KMS-11 (cell line): ENCODE measurements at regions not wholly inside any gene's neighbourhood (a gene's known extent, or its start where the extent isn't known, plus 50 kb on each side); places are given as distances from the start of the nearest gene placed in this dataset.

ENCODE experiments used
- H2AFZ ChIP-seq: fragments of 200-600 bp; sonication (generic); 2 replicates; pipeline ENCODE4 v1.6.1; 2016; ENCODE audit warnings: antibody characterized with exemption, mixed run types, low read depth
- H3K27ac ChIP-seq: fragments of 200-600 bp; sonication (generic); 2 replicates; pipeline ENCODE4 v1.6.1; 2016; ENCODE audit warnings: mild to moderate bottlenecking, mixed run types
- H3K27me3 ChIP-seq: fragments of 200-600 bp; sonication (generic); 2 replicates; pipeline ENCODE4 v1.6.1; 2017; ENCODE audit warnings: mild to moderate bottlenecking, low read depth, mixed run types, moderate library complexity; ENCODE audit not compliant: insufficient read depth
- H3K36me3 ChIP-seq: fragments of 200-600 bp; sonication (generic); 2 replicates; pipeline ENCODE4 v1.6.1; 2017; ENCODE audit warnings: mild to moderate bottlenecking, mixed run types; ENCODE audit not compliant: insufficient read depth
- H3K4me1 ChIP-seq: fragments of 200-600 bp; sonication (generic); 2 replicates; pipeline ENCODE4 v1.6.1; 2016; ENCODE audit warnings: mild to moderate bottlenecking, low read depth, mixed run types; ENCODE audit not compliant: poor library complexity, severe bottlenecking
- H3K4me2 ChIP-seq: fragments of 200-600 bp; sonication (generic); 2 replicates; pipeline ENCODE4 v1.7.0; 2016; ENCODE audit warnings: mild to moderate bottlenecking, mixed run types
- H3K4me3 ChIP-seq: fragments of 200-600 bp; sonication (generic); IDR thresholded peaks from 2 replicates; pipeline ENCODE4 v1.6.1; 2017; ENCODE audit warnings: low read depth, low read length, mixed read lengths; ENCODE audit not compliant: insufficient read depth
- H3K79me2 ChIP-seq: fragments of 200-600 bp; sonication (generic); 2 replicates; pipeline ENCODE4 v1.6.1; 2016; ENCODE audit warnings: low read depth, mixed run types; ENCODE audit not compliant: insufficient read depth
- H3K9ac ChIP-seq: fragments of 200-600 bp; sonication (generic); 2 replicates; pipeline ENCODE4 v1.6.1; 2016; ENCODE audit warnings: mild to moderate bottlenecking, mixed run types
- H4K20me1 ChIP-seq: fragments of 200-600 bp; sonication (generic); 2 replicates; pipeline ENCODE4 v1.6.1; 2016; ENCODE audit warnings: mild to moderate bottlenecking, mixed run types; ENCODE audit not compliant: insufficient read depth
- TF ChIP-seq, protein P1 (sequence below): fragments of 200-600 bp; sonication (generic); conservative IDR thresholded peaks from 2 replicates; pipeline ENCODE4 v1.6.1; 2017; ENCODE audit warnings: low read depth, mild to moderate bottlenecking, antibody characterized with exemption, low read length, moderate library complexity, mixed read lengths

DNA sequence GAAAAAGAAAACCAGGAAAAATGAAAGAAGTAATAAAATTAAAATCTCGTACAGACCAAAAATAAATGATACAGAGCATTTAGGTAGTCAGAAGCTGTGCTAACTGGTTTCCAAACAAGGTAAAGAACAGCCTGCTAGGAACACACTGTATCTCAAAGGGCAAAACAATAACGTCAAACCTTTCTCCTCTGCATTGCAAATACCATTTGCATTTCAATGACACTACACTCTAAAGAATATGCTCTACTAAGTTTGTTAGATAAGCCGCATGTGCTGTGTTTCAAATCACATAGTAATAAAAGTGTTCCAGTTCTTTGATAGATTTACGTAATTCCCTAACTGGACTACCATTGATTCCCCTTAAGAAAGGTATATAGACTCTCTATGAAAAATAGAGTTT, 648.8 kb downstream of the PLA2G4A start:
- H3K9ac ChIP-seq, result no peak overlapping the region
- no peak overlapping the region for H3K4me2 ChIP-seq
- H3K79me2 ChIP-seq, result no peaks in the 10 kb centered on the region
- TF ChIP-seq, protein P1, sequence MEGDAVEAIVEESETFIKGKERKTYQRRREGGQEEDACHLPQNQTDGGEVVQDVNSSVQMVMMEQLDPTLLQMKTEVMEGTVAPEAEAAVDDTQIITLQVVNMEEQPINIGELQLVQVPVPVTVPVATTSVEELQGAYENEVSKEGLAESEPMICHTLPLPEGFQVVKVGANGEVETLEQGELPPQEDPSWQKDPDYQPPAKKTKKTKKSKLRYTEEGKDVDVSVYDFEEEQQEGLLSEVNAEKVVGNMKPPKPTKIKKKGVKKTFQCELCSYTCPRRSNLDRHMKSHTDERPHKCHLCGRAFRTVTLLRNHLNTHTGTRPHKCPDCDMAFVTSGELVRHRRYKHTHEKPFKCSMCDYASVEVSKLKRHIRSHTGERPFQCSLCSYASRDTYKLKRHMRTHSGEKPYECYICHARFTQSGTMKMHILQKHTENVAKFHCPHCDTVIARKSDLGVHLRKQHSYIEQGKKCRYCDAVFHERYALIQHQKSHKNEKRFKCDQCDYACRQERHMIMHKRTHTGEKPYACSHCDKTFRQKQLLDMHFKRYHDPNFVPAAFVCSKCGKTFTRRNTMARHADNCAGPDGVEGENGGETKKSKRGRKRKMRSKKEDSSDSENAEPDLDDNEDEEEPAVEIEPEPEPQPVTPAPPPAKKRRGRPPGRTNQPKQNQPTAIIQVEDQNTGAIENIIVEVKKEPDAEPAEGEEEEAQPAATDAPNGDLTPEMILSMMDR, result no peak
- H3K27me3 ChIP-seq, result no peaks in the 10 kb centered on the region
- no peak overlapping the region for H3K27ac ChIP-seq
- H4K20me1 ChIP-seq, result no peaks in the 10 kb centered on the region
- no peaks in the 10 kb centered on the region for H3K36me3 ChIP-seq
- H2AFZ ChIP-seq, result no peak overlapping the region
- no peak overlapping the region for H3K4me3 ChIP-seq
- no peaks in the 10 kb centered on the region for H3K4me1 ChIP-seq

GRCh38 chr1:187481581-187482148, 652.9 kb downstream of the PLA2G4A start:
- H3K36me3 ChIP-seq, result no peaks in the 10 kb centered on the region
- TF ChIP-seq, protein P1, result no peak
- H4K20me1 ChIP-seq, result no peaks in the 10 kb centered on the region
- H3K79me2 ChIP-seq, result no peaks in the 10 kb centered on the region
- no peak overlapping the region for H2AFZ ChIP-seq
- H3K4me3 ChIP-seq, result no peak overlapping the region
- no peak overlapping the region for H3K27ac ChIP-seq
- H3K27me3 ChIP-seq, result no peaks in the 10 kb centered on the region
- no peak overlapping the region for H3K4me2 ChIP-seq
- no peak overlapping the region for H3K9ac ChIP-seq
- no peaks in the 10 kb centered on the region for H3K4me1 ChIP-seq

DNA sequence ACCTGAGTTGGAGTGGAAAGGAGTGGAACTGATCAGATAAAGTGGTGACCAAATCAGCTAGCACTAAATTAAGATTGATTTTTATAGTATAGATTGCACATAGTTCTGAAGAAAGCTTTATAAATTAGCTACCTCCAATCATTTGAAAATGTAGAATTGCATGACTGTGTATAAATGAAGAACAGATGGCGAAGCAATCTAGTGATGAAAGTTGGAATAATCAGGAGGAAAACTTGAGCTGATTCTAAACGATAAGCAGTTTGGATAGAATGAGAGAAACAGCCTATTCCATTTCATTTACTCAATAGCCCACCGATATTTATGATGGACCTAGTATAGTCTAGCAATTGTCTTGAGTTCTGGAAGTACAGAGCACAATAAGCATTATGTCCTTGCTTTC, 661.5 kb downstream of the PLA2G4A start:
- no peak overlapping the region for H3K27ac ChIP-seq
- H3K9ac ChIP-seq, result no peak overlapping the region
- H3K4me3 ChIP-seq, result no peak overlapping the region
- H3K4me1 ChIP-seq, result no peaks in the 10 kb centered on the region
- H3K27me3 ChIP-seq, result no peaks in the 10 kb centered on the region
- no peaks in the 10 kb centered on the region for H4K20me1 ChIP-seq
- no peaks in the 10 kb centered on the region for H3K79me2 ChIP-seq
- H3K4me2 ChIP-seq, result no peak overlapping the region
- no peak overlapping the region for H2AFZ ChIP-seq
- TF ChIP-seq, protein P1, result no peak
- no peaks in the 10 kb centered on the region; the same call in 1 of the 2 replicates for H3K36me3 ChIP-seq

- no peak overlapping the region for H2AFZ ChIP-seq
- H3K27ac ChIP-seq, result no peak overlapping the region
- TF ChIP-seq, protein P1, result no peak
- no peaks in the 10 kb centered on the region for H3K27me3 ChIP-seq
- H3K36me3 ChIP-seq, result no peaks in the 10 kb centered on the region; the same call in 1 of the 2 replicates
- H3K9ac ChIP-seq, result no peak overlapping the region
- no peaks in the 10 kb centered on the region for H3K4me1 ChIP-seq
- no peaks in the 10 kb centered on the region for H4K20me1 ChIP-seq
- no peak overlapping the region for H3K4me3 ChIP-seq
- H3K4me2 ChIP-seq, result no peak overlapping the region
- no peaks in the 10 kb centered on the region for H3K79me2 ChIP-seq
Measured at GRCh38 chr1:187491082-187491720, 662.5 kb downstream of the PLA2G4A start.
